ENCODE measurements at regions not wholly inside any gene's neighbourhood (a gene's known extent, or its start where the extent isn't known, plus 50 kb on each side); places are given as distances from the start of the nearest gene placed in this dataset.

- peaks cover 0 to 14% (median 0%) of the 10 kb centered on the region in 3 donors for H3K4me1 ChIP-seq
- no peak for TF ChIP-seq POLR2A (IDR thresholded peaks at IDR 0.05)
- no peak for TF ChIP-seq CTCF (IDR thresholded peaks at IDR 0.05)
- no peaks in the 10 kb centered on the region for H3K36me3 ChIP-seq
- H3K27me3 ChIP-seq = no peaks in the 10 kb centered on the region
- intact Hi-C loops (cut with DNase I) = no loop called here
- H3K27ac ChIP-seq = no peak overlapping the region
- H3K9me3 ChIP-seq = no peaks in the 10 kb centered on the region
- DNase-seq = no peak
- 85 to 86% methylated on average over 2 of the region's 2 CpGs for WGBS, 2 donors
- no peak overlapping the region for H3K4me3 ChIP-seq
Measured at GRCh38 chr14:96143906-96144305, 60.7 kb upstream of the BDKRB2 start.

GRCh38 chr14:96145116-96145864 lies 59.3 kb upstream of the BDKRB2 start:
- H3K4me1 ChIP-seq = peaks cover 0 to 14% (median 0%) of the 10 kb centered on the region in 3 donors
- no peaks in the 10 kb centered on the region for H3K27me3 ChIP-seq
- 54 to 74% methylated on average over 6 of the region's 6 CpGs for WGBS, 2 donors
- TF ChIP-seq POLR2A (IDR thresholded peaks at IDR 0.05) (no peak), CTCF (IDR thresholded peaks at IDR 0.05) (no peak)
- no peak for DNase-seq
- intact Hi-C loops (cut with DNase I) = no loop called here
- H3K9me3 ChIP-seq = no peaks in the 10 kb centered on the region
- H3K4me3 ChIP-seq = no peak overlapping the region
- no peaks in the 10 kb centered on the region for H3K36me3 ChIP-seq
- peak overlapping the region in 3 of 4 donors; percentile 35 to 56 (median 40) for H3K27ac ChIP-seq

- no peaks in the 10 kb centered on the region for H3K27me3 ChIP-seq
- DNase-seq = no peak
- H3K9me3 ChIP-seq = no peaks in the 10 kb centered on the region
- H3K27ac ChIP-seq = peak overlapping the region in 3 of 4 donors; percentile 35 to 56 (median 40)
- H3K4me1 ChIP-seq = peaks cover 0 to 14% (median 0%) of the 10 kb centered on the region in 3 donors
- no peaks in the 10 kb centered on the region for H3K36me3 ChIP-seq
- H3K4me3 ChIP-seq = no peak overlapping the region
- intact Hi-C loops (cut with DNase I) = no loop called here
- WGBS, 2 donors = 39 to 50% methylated on average over 2 to 4 of the region's 4 CpGs
- TF ChIP-seq POLR2A (IDR thresholded peaks at IDR 0.05) = no peak
- TF ChIP-seq CTCF (IDR thresholded peaks at IDR 0.05) = no peak
Measured at GRCh38 chr14:96146131-96146771, 58.4 kb upstream of the BDKRB2 start.

GRCh38 chr14:96148631-96149030 lies 56.0 kb upstream of the BDKRB2 start:
- Histone ChIP-seq H3K4me3 (no peak overlapping the region), H3K9me3 (no peaks in the 10 kb centered on the region), H3K27ac (no peak overlapping the region), H3K36me3 (no peaks in the 10 kb centered on the region), H3K27me3 (no peaks in the 10 kb centered on the region), H3K4me1 (peaks cover 0 to 14% (median 0%) of the 10 kb centered on the region in 3 donors)
- TF ChIP-seq POLR2A (IDR thresholded peaks at IDR 0.05) = no peak
- TF ChIP-seq CTCF (IDR thresholded peaks at IDR 0.05) = no peak
- intact Hi-C loops (cut with DNase I) = no loop called here
- 65 to 75% methylated on average over 1 to 3 of the region's 3 CpGs for WGBS, 2 donors
- no peak for DNase-seq

- WGBS, 2 donors = 55 to 63% methylated on average over 2 to 4 of the region's 4 CpGs
Measured at GRCh38 chr14:96149131-96149530, 55.5 kb upstream of the BDKRB2 start.

More at GRCh38 chr14:96149131-96149530, 55.5 kb upstream of the BDKRB2 start:
- H3K4me3 ChIP-seq = no peak overlapping the region
- H3K27ac ChIP-seq = no peak overlapping the region
- intact Hi-C loops (cut with DNase I) = no loop called here
- DNase-seq = no peak
- peaks cover 0 to 14% (median 0%) of the 10 kb centered on the region in 3 donors for H3K4me1 ChIP-seq
- no peaks in the 10 kb centered on the region for H3K9me3 ChIP-seq
- no peaks in the 10 kb centered on the region for H3K36me3 ChIP-seq
- H3K27me3 ChIP-seq = no peaks in the 10 kb centered on the region
- TF ChIP-seq POLR2A (IDR thresholded peaks at IDR 0.05) = no peak
- no peak for TF ChIP-seq CTCF (IDR thresholded peaks at IDR 0.05)

Data from esophagus squamous epithelium (tissue), 5 donors.